ENCODE measurements at regions not wholly inside any gene's neighbourhood (a gene's known extent, or its start where the extent isn't known, plus 50 kb on each side); places are given as distances from the start of the nearest gene placed in this dataset.

DNA sequence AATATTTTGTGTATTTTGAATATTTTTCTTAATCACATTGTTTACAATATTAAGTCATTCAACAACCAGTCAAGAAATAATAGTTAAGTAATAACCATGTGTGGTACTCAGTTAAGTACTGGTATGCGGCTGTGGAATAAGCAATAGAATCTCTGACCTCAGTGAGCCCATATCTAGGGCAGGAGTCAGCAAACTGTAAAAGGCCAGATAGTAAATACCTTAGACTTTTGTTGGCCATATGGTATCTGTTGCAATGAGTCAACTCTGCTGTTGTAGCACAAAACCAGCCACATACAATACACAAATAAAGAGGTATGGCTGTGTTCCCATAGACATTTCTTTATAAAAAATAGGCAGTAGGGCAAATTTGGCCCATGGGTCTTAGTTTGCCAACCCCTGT lies 311.6 kb upstream of the SEMA3A start:
- TF ChIP-seq EZH2 (optimal IDR thresholded peaks at IDR 0.05; ENCODE audit: low read depth, low read length) (no peak), CTCF (IDR thresholded peaks at IDR 0.05; ENCODE audit: low read length) (no peak), EZH2phosphoT487 (IDR thresholded peaks at IDR 0.05; ENCODE audit: low read length) (no peak)

Measured in MM.1S (cell line).